HCT116 (cell line): ENCODE measurements at regions not wholly inside any gene's neighbourhood (a gene's known extent, or its start where the extent isn't known, plus 50 kb on each side); places are given as distances from the start of the nearest gene placed in this dataset.

Experiments used
- ATAC-seq: fragments of 200-7000 bp; cut with Tn5 transposase; 2 replicates; pipeline ENCODE4 v1.9.1; 2020; ENCODE audit warnings: mild to moderate bottlenecking, moderate library complexity
- BruUV-seq: library from RNA; stranded (reverse); fragments of 400-500 nt; replicated peaks from 2 replicates; lab custom pipeline; 2021; lab: Mats Ljungman, UMichigan
- CTCF ChIA-PET: fragments of 300-600 bp; sonication (Branson Sonifier 250); formaldehyde crosslinking; loops from one replicate; lab custom pipeline; 2021; ENCODE audit warnings: antibody characterized with exemption; lab: Charles Lee
- POLR2A ChIA-PET: fragments of 300-600, 350-600 bp; sonication (Branson Sonifier 250); formaldehyde crosslinking; loops from one replicate; lab custom pipeline; 2021; ENCODE audit warnings: antibody characterized with exemption; lab: Charles Lee
- RAD21 ChIA-PET, 2 experiments: fragments of 300-600 bp; sonication (Branson Sonifier 250); formaldehyde crosslinking; loops; one replicate each; lab custom pipeline; 2023; ENCODE audit warnings: low total read pairs in 2 of 2; ENCODE audit not compliant: uncharacterized antibody in 2 of 2, unreplicated experiment in 2 of 2, low non-redundant PET in 1 of 2; lab: Charles Lee
- DNase-seq: peaks from one replicate; pipeline ENCODE4 v3.0.0-alpha.2; 2010; ENCODE audit warnings: low read depth, low spot score
- H2AFZ ChIP-seq: fragments of 200-600 bp; shearing (Covaris generic), sonication (generic); 2 replicates; pipeline ENCODE4 v1.6.1; 2017; ENCODE audit warnings: low read depth, mixed run types, mixed read lengths, antibody characterized with exemption, low read length; ENCODE audit not compliant: poor library complexity, severe bottlenecking
- H3K27ac ChIP-seq: 2 replicates; pipeline ENCODE4 v1.5.1; 2012; ENCODE audit warnings: low read depth, low read length
- H3K27me3 ChIP-seq: fragments of 200-600 bp; sonication (generic); 2 replicates; pipeline ENCODE4 v1.6.1; 2016; ENCODE audit warnings: mixed run types, low read length, mixed read lengths; ENCODE audit not compliant: insufficient read depth
- H3K36me3 ChIP-seq, 2 experiments: fragments of 200-500 bp in 1 of 2; fragments of 200-600 bp in 1 of 2; sonication (Bioruptor generic) in 1 of 2; sonication (generic) in 1 of 2; 2 replicates each; pipeline versions ENCODE4 v1.5.1 to v1.6.1; 2014 to 2016; ENCODE audit warnings: low read length in 2 of 2, inconsistent platforms in 1 of 2, mixed read lengths in 1 of 2, mixed run types in 1 of 2; ENCODE audit not compliant: insufficient read depth in 2 of 2, control insufficient read depth in 1 of 2
- H3K4me1 ChIP-seq, 2 experiments: fragments of 200-600 bp in 1 of 2; sonication (generic) in 1 of 2; 2 replicates each; pipeline versions ENCODE4 v1.5.1 to v1.6.1; 2012 to 2017; ENCODE audit warnings: low read length in 2 of 2, inconsistent platforms in 1 of 2, mild to moderate bottlenecking in 1 of 2, mixed read lengths in 1 of 2, mixed run types in 1 of 2, moderate library complexity in 1 of 2; ENCODE audit not compliant: insufficient read depth in 2 of 2, control insufficient read depth in 1 of 2
- H3K4me2 ChIP-seq: fragments of 200-600 bp; sonication (generic); 2 replicates; pipeline ENCODE4 v1.6.1; 2017; ENCODE audit warnings: mixed run types, low read length, mixed read lengths
- H3K4me3 ChIP-seq, 2 experiments: fragments of 200-600 bp in 1 of 2; sonication (generic) in 1 of 2; replicated peaks in 1 of 2; 2 replicates each; pipeline ENCODE4 v1.5.1; 2011 to 2016; ENCODE audit warnings: low read length in 2 of 2, control low read depth in 1 of 2, low read depth in 1 of 2, mild to moderate bottlenecking in 1 of 2, mixed read lengths in 1 of 2, mixed run types in 1 of 2
- H3K79me2 ChIP-seq: fragments of 200-600 bp; sonication (generic); 2 replicates; pipeline ENCODE4 v1.6.1; 2017; ENCODE audit warnings: mild to moderate bottlenecking, mixed run types, low read length, moderate library complexity, mixed read lengths; ENCODE audit not compliant: insufficient read depth
- H3K9ac ChIP-seq: fragments of 200-600 bp; sonication (generic); 2 replicates; pipeline ENCODE4 v1.6.1; 2016; ENCODE audit warnings: low read length, mixed read lengths
- H3K9me2 ChIP-seq: fragments of 200-600 bp; sonication (generic), shearing (Covaris generic); 2 replicates; pipeline ENCODE4 v1.6.1; 2017; ENCODE audit warnings: mixed run types, mild to moderate bottlenecking, moderate library complexity; ENCODE audit not compliant: insufficient read depth
- H3K9me3 ChIP-seq, 2 experiments: fragments of 200-500 bp in 1 of 2; fragments of 200-600 bp in 1 of 2; sonication (Bioruptor generic) in 1 of 2; sonication (generic) in 1 of 2; 2 replicates each; pipeline ENCODE4 v1.6.1; 2014 to 2017; ENCODE audit warnings: low read length in 2 of 2, mixed read lengths in 2 of 2, inconsistent platforms in 1 of 2, low read depth in 1 of 2, mild to moderate bottlenecking in 1 of 2, mixed run types in 1 of 2, moderate library complexity in 1 of 2; ENCODE audit not compliant: control insufficient read depth in 1 of 2, insufficient read depth in 1 of 2
- H4K20me1 ChIP-seq: fragments of 200-600 bp; sonication (generic), shearing (Covaris generic); 2 replicates; pipeline ENCODE4 v1.6.1; 2017; ENCODE audit warnings: mixed run types, mild to moderate bottlenecking, moderate library complexity; ENCODE audit not compliant: insufficient read depth
- CBX3 ChIP-seq: IDR thresholded peaks from 2 replicates; pipeline ENCODE4 v1.6.1; 2012; ENCODE audit warnings: low read depth
- CEBPB ChIP-seq: IDR thresholded peaks from 2 replicates; pipeline ENCODE4 v1.6.1; 2012; ENCODE audit warnings: low read depth
- EGR1 ChIP-seq: IDR thresholded peaks from 2 replicates; pipeline ENCODE4 v1.6.1; 2012; ENCODE audit warnings: low read depth
- FOSL1 ChIP-seq: IDR thresholded peaks from 2 replicates; pipeline ENCODE4 v1.6.1; 2012; ENCODE audit warnings: low read depth
- JUND ChIP-seq: IDR thresholded peaks from 2 replicates; pipeline ENCODE4 v1.6.1; 2012
- POLR2A ChIP-seq: IDR thresholded peaks from 2 replicates; pipeline ENCODE4 v1.7.0; 2011; ENCODE audit warnings: borderline replicate concordance; ENCODE audit not compliant: insufficient read depth, insufficient read length; ENCODE audit errors: extremely low read depth
- RAD21 ChIP-seq: IDR thresholded peaks from 2 replicates; pipeline ENCODE4 v1.6.1; 2012; ENCODE audit warnings: low read depth, mild to moderate bottlenecking
- SP1 ChIP-seq: IDR thresholded peaks from 2 replicates; pipeline ENCODE4 v1.6.1; 2012; ENCODE audit warnings: low read depth
- SRF ChIP-seq: IDR thresholded peaks from 2 replicates; pipeline ENCODE4 v1.6.1; 2012; ENCODE audit warnings: low read depth
- ZFX ChIP-seq: fragments of 450-650 bp; IDR thresholded peaks from 2 replicates; pipeline ENCODE4 v1.6.1; 2017
- ZNF274 ChIP-seq: fragments of 200-500 bp; sonication (Bioruptor generic); IDR thresholded peaks from 2 replicates; pipeline ENCODE4 v1.6.1; 2014; ENCODE audit warnings: mild to moderate bottlenecking, low read depth, low read length, inconsistent platforms
- intact Hi-C: fragments of 100-400 bp; cut with micrococcal nuclease; formaldehyde crosslinking; loops from 2 replicates; pipeline ENCODE4 v1.10.0; 2022
- TF ChIP-seq, protein P1 (sequence below): IDR thresholded peaks from 2 replicates; pipeline ENCODE4 v1.6.1; 2012
- TF ChIP-seq, protein P2 (sequence below): IDR thresholded peaks from 2 replicates; pipeline ENCODE4 v1.6.1; 2012
- TF ChIP-seq, protein P3 (sequence below), 3 experiments: fragments of 200-600 bp in 1 of 3; sonication (generic) in 1 of 3; IDR thresholded peaks in 2 of 3; conservative IDR thresholded peaks in 1 of 3; 2 replicates each; pipeline ENCODE4 v1.5.1; 2012 to 2017; ENCODE audit warnings: low read depth in 2 of 3, low read length in 2 of 3, antibody characterized with exemption in 1 of 3, borderline replicate concordance in 1 of 3, control low read depth in 1 of 3, mild to moderate bottlenecking in 1 of 3, mixed read lengths in 1 of 3, mixed run types in 1 of 3, moderate library complexity in 1 of 3; ENCODE audit not compliant: insufficient read depth in 1 of 3
- TF ChIP-seq, protein P4 (sequence below): IDR thresholded peaks from 2 replicates; pipeline ENCODE4 v1.6.1; 2012; ENCODE audit warnings: low read depth

DNA sequence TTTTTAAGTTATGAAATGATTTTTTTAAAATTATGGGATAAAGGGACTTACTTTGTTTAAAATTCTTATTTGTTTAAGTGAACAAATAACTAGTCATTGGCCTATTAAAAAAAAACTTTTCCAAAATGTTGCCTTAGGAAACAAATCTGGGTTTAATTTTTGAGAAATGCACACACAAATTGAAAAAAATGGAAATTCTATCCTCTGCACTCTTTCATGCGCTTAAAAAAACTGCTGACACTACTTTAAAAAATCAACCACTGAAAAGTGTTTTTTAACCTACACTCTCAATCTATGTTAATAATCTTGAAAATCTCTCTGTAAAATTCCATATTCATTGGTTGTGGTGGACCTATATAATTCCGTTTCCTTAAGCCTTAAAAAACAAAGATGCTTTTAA lies 163.4 kb upstream of the DAB2 start:
- Histone ChIP-seq H3K79me2 (no peaks in the 10 kb centered on the region), H3K9me2 (no peaks in the 10 kb centered on the region), H2AFZ (no peak overlapping the region), H3K9ac (no peak overlapping the region), H3K27me3 (no peaks in the 10 kb centered on the region), H3K36me3 (no peaks in the 10 kb centered on the region), H3K4me3 (no peak overlapping the region), H3K27ac (no peak overlapping the region)
- CTCF ChIA-PET, result no interaction called here
- POLR2A ChIA-PET, result interaction anchor here (0.6 kb wide), 1 partner anchor 1092 kb away, joined by 5 read pairs; the partner anchor contains the start of gene PTGER4
- TF ChIP-seq SRF (no peak), RAD21 (no peak), FOSL1 (no peak)
- TF ChIP-seq, protein P1, sequence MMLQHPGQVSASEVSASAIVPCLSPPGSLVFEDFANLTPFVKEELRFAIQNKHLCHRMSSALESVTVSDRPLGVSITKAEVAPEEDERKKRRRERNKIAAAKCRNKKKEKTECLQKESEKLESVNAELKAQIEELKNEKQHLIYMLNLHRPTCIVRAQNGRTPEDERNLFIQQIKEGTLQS, result no peak
- TF ChIP-seq, all 23 proteins: peak for 0
- DNase-seq (no peak), ATAC-seq (no peak)
- BruUV-seq, result no TSS peak
- H3K4me1 ChIP-seq, result no peaks in the 10 kb centered on the region
- no peaks in the 10 kb centered on the region for H3K9me3 ChIP-seq
- no peaks in the 10 kb centered on the region for H4K20me1 ChIP-seq
- intact Hi-C loops, result no loop called here
- no peak overlapping the region for H3K4me2 ChIP-seq
- RAD21 ChIA-PET, result no interaction called here

DNA sequence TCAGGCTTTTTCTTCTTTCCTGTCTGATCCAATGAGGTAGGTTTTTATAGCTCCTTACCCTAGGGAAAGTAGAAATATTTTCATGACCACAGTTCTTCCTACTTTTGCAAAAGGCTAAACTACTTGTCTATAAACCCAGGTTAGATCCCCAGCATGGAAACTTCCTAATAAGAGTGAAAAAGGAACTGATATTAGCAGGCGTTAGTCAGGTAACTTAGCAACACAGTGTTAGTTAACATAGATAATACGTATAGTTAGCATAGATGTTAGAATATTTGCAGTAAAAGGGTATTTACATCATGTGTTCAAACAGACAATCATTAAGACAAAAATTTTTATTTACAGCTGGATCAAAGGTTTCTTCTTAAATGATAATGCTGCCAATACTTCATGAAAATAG lies 162.9 kb upstream of the DAB2 start:
- H3K4me2 ChIP-seq, result no peak overlapping the region
- no peak for DNase-seq
- no peaks in the 10 kb centered on the region for H3K9me2 ChIP-seq
- BruUV-seq, result no TSS peak
- ChIA-PET POLR2A (interaction anchor here (0.6 kb wide), 1 partner anchor 1092 kb away, joined by 5 read pairs; the partner anchor contains the start of gene PTGER4), RAD21 (no interaction called here), CTCF (no interaction called here)
- H3K79me2 ChIP-seq, result no peaks in the 10 kb centered on the region
- intact Hi-C loops, result no loop called here
- no peaks in the 10 kb centered on the region for H3K27me3 ChIP-seq
- H3K9me3 ChIP-seq, result no peaks in the 10 kb centered on the region
- no peak overlapping the region for H3K4me3 ChIP-seq
- no peaks in the 10 kb centered on the region for H4K20me1 ChIP-seq
- no peaks in the 10 kb centered on the region for H3K4me1 ChIP-seq
- H3K27ac ChIP-seq, result no peak overlapping the region
- H3K9ac ChIP-seq, result no peak overlapping the region
- ATAC-seq, result no peak
- no peaks in the 10 kb centered on the region for H3K36me3 ChIP-seq
- H2AFZ ChIP-seq, result no peak overlapping the region
- no peak for TF ChIP-seq ZFX
- TF ChIP-seq, protein P2, sequence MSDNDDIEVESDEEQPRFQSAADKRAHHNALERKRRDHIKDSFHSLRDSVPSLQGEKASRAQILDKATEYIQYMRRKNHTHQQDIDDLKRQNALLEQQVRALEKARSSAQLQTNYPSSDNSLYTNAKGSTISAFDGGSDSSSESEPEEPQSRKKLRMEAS, result no peak
- TF ChIP-seq, protein P3, sequence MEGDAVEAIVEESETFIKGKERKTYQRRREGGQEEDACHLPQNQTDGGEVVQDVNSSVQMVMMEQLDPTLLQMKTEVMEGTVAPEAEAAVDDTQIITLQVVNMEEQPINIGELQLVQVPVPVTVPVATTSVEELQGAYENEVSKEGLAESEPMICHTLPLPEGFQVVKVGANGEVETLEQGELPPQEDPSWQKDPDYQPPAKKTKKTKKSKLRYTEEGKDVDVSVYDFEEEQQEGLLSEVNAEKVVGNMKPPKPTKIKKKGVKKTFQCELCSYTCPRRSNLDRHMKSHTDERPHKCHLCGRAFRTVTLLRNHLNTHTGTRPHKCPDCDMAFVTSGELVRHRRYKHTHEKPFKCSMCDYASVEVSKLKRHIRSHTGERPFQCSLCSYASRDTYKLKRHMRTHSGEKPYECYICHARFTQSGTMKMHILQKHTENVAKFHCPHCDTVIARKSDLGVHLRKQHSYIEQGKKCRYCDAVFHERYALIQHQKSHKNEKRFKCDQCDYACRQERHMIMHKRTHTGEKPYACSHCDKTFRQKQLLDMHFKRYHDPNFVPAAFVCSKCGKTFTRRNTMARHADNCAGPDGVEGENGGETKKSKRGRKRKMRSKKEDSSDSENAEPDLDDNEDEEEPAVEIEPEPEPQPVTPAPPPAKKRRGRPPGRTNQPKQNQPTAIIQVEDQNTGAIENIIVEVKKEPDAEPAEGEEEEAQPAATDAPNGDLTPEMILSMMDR (IDR thresholded peaks at IDR 0.05 in 2 of 3, conservative IDR thresholded peaks at IDR 0.05 in 1 of 3; ENCODE audit: borderline replicate concordance in 1 of 3, insufficient read depth in 1 of 3, low read depth in 2 of 3, low read length in 2 of 3), result no peak
- TF ChIP-seq CEBPB, result no peak
- no peak for TF ChIP-seq SP1
- no peak for TF ChIP-seq EGR1
- no peak for TF ChIP-seq POLR2A
- no peak for TF ChIP-seq RAD21
- TF ChIP-seq FOSL1, result no peak
- no peak for TF ChIP-seq CBX3
- no peak for TF ChIP-seq JUND
- TF ChIP-seq ZNF274, result no peak
- TF ChIP-seq, protein P4, sequence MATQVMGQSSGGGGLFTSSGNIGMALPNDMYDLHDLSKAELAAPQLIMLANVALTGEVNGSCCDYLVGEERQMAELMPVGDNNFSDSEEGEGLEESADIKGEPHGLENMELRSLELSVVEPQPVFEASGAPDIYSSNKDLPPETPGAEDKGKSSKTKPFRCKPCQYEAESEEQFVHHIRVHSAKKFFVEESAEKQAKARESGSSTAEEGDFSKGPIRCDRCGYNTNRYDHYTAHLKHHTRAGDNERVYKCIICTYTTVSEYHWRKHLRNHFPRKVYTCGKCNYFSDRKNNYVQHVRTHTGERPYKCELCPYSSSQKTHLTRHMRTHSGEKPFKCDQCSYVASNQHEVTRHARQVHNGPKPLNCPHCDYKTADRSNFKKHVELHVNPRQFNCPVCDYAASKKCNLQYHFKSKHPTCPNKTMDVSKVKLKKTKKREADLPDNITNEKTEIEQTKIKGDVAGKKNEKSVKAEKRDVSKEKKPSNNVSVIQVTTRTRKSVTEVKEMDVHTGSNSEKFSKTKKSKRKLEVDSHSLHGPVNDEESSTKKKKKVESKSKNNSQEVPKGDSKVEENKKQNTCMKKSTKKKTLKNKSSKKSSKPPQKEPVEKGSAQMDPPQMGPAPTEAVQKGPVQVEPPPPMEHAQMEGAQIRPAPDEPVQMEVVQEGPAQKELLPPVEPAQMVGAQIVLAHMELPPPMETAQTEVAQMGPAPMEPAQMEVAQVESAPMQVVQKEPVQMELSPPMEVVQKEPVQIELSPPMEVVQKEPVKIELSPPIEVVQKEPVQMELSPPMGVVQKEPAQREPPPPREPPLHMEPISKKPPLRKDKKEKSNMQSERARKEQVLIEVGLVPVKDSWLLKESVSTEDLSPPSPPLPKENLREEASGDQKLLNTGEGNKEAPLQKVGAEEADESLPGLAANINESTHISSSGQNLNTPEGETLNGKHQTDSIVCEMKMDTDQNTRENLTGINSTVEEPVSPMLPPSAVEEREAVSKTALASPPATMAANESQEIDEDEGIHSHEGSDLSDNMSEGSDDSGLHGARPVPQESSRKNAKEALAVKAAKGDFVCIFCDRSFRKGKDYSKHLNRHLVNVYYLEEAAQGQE, result no peak
